ENCODE measurements at regions not wholly inside any gene's neighbourhood (a gene's known extent, or its start where the extent isn't known, plus 50 kb on each side); places are given as distances from the start of the nearest gene placed in this dataset.

GRCh38 chr2:128702616-128703015, 383.9 kb upstream of the HS6ST1 start:
- no peak overlapping the region for H3K27ac Mint-ChIP-seq
- intact Hi-C loops (cut with micrococcal nuclease): no loop called here
- no peak overlapping the region for H3K4me3 Mint-ChIP-seq
- no peak for DNase-seq (ENCODE audit: low spot score)
- no peaks in the 10 kb centered on the region for H3K36me3 Mint-ChIP-seq (ENCODE audit: low read depth)
- peaks cover 33% of the 10 kb centered on the region for H3K27me3 Mint-ChIP-seq (ENCODE audit: insufficient read depth)
- no peaks in the 10 kb centered on the region for H3K4me1 Mint-ChIP-seq (ENCODE audit: low read depth)
- H3K9me3 Mint-ChIP-seq: peaks cover 15% of the 10 kb centered on the region

- H3K36me3 Mint-ChIP-seq (ENCODE audit: low read depth): no peaks in the 10 kb centered on the region
- H3K27ac Mint-ChIP-seq: no peak overlapping the region
- H3K9me3 Mint-ChIP-seq: peaks cover 39% of the 10 kb centered on the region
- peaks cover 7% of the 10 kb centered on the region for H3K27me3 Mint-ChIP-seq (ENCODE audit: insufficient read depth)
- no peak for DNase-seq (ENCODE audit: low spot score)
- intact Hi-C loops (cut with micrococcal nuclease): no loop called here
- no peak overlapping the region for H3K4me3 Mint-ChIP-seq
- no peaks in the 10 kb centered on the region for H3K4me1 Mint-ChIP-seq (ENCODE audit: low read depth)
Observed at GRCh38 chr2:128708106-128708816, 389.6 kb upstream of the HS6ST1 start.

- intact Hi-C loops (cut with micrococcal nuclease): no loop called here
- H3K9me3 Mint-ChIP-seq: peaks cover 39% of the 10 kb centered on the region
- DNase-seq (ENCODE audit: low spot score): no peak
- H3K27ac Mint-ChIP-seq: no peak overlapping the region
- H3K4me1 Mint-ChIP-seq (ENCODE audit: low read depth): no peaks in the 10 kb centered on the region
- H3K4me3 Mint-ChIP-seq: no peak overlapping the region
- no peaks in the 10 kb centered on the region for H3K36me3 Mint-ChIP-seq (ENCODE audit: low read depth)
- peaks cover 9% of the 10 kb centered on the region for H3K27me3 Mint-ChIP-seq (ENCODE audit: insufficient read depth)
Observed at GRCh38 chr2:128710242-128710641, 391.6 kb upstream of the HS6ST1 start.

DNA sequence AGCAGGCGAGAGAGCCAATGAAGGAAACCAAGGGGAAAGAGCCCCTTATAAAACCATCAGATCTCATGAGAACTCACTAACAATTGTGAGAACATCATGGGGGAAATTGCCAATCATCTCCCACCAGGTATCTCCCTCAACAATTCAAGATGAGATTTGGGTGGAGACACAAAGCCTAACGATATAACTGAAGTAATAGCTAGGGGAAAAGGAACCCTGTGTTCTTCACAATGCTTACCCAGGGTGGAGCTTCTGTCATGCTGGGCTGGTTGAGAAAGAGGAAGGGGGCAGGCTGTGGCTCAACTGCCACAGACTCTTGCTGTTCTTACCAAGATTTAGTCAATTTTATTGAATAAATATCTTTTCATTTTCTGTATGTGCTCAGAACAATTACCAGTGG, 392.1 kb upstream of the HS6ST1 start:
- Mint-ChIP-seq H3K4me3 (no peak overlapping the region), H3K27me3 (ENCODE audit: insufficient read depth) (peaks cover 9% of the 10 kb centered on the region), H3K9me3 (peaks cover 39% of the 10 kb centered on the region), H3K4me1 (ENCODE audit: low read depth) (no peaks in the 10 kb centered on the region), H3K27ac (no peak overlapping the region), H3K36me3 (ENCODE audit: low read depth) (no peaks in the 10 kb centered on the region)
- intact Hi-C loops (cut with micrococcal nuclease): no loop called here
- no peak for DNase-seq (ENCODE audit: low spot score)

GRCh38 chr2:128714285-128714684, 395.6 kb upstream of the HS6ST1 start:
- Mint-ChIP-seq H3K4me3 (no peak overlapping the region), H3K9me3 (peaks cover 12% of the 10 kb centered on the region), H3K27me3 (ENCODE audit: insufficient read depth) (peaks cover 13% of the 10 kb centered on the region), H3K4me1 (ENCODE audit: low read depth) (no peaks in the 10 kb centered on the region), H3K36me3 (ENCODE audit: low read depth) (no peaks in the 10 kb centered on the region), H3K27ac (no peak overlapping the region)
- intact Hi-C loops (cut with micrococcal nuclease): no loop called here
- DNase-seq (ENCODE audit: low spot score): no peak

DNA sequence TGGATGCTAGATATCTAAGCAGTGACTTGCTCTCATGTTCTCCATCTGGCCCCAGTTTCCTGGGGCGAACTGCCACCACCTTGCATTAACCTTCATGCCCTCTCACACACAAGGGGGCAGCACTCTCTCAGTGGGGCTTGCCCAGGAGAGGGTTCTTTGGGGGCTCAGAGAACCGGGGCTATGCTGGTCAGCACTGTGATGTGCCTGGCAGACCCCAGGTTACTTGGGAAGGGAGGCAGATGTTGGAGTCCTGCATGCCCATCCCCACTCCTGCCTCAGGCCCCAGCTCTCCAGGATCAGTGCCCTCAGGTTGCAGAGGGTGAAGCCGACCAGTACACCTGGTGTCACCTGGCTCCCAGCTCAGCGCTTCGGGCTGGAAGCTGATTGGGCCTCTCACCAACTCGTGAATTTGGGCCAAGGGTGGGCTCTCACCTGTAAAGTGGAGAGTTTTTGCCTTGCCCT, 396.2 kb upstream of the HS6ST1 start:
- intact Hi-C loops (cut with micrococcal nuclease): no loop called here
- no peaks in the 10 kb centered on the region for H3K36me3 Mint-ChIP-seq (ENCODE audit: low read depth)
- no peak for DNase-seq (ENCODE audit: low spot score)
- peaks cover 15% of the 10 kb centered on the region for H3K27me3 Mint-ChIP-seq (ENCODE audit: insufficient read depth)
- H3K4me3 Mint-ChIP-seq: no peak overlapping the region
- peaks cover 6% of the 10 kb centered on the region for H3K9me3 Mint-ChIP-seq
- H3K4me1 Mint-ChIP-seq (ENCODE audit: low read depth): no peaks in the 10 kb centered on the region
- H3K27ac Mint-ChIP-seq: no peak overlapping the region

GRCh38 chr2:128715360-128715759, 396.7 kb upstream of the HS6ST1 start:
- Mint-ChIP-seq H3K27me3 (ENCODE audit: insufficient read depth) (peaks cover 17% of the 10 kb centered on the region), H3K4me3 (no peak overlapping the region), H3K36me3 (ENCODE audit: low read depth) (no peaks in the 10 kb centered on the region), H3K4me1 (ENCODE audit: low read depth) (no peaks in the 10 kb centered on the region), H3K9me3 (peaks cover 1% of the 10 kb centered on the region), H3K27ac (no peak overlapping the region)
- intact Hi-C loops (cut with micrococcal nuclease): no loop called here
- DNase-seq (ENCODE audit: low spot score): no peak

DNA sequence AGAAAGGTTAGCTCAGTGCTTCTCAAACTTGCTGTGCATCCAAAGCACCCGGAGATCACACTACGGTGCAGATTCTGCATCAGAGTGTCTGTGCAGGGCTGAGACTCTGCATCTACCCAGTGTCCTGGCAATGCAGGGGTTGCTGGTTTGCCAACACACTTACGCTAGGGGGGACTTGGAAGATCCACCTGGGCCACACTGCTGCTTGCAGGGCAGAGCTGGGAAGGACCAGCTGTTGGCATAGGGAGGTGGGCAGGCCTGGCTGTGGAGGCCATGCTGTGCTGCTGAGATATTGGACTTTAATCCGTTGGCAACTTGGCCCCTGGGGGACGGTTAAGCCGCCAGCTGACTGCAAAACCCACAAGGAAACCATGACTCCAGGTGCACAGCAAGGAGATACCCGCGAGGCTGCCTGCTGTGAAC, 397.6 kb upstream of the HS6ST1 start:
- intact Hi-C loops (cut with micrococcal nuclease): no loop called here
- Mint-ChIP-seq H3K9me3 (no peaks in the 10 kb centered on the region), H3K4me3 (no peak overlapping the region), H3K27me3 (ENCODE audit: insufficient read depth) (peaks cover 17% of the 10 kb centered on the region), H3K4me1 (ENCODE audit: low read depth) (no peaks in the 10 kb centered on the region), H3K27ac (no peak overlapping the region), H3K36me3 (ENCODE audit: low read depth) (no peaks in the 10 kb centered on the region)
- DNase-seq (ENCODE audit: low spot score): no peak

DNA sequence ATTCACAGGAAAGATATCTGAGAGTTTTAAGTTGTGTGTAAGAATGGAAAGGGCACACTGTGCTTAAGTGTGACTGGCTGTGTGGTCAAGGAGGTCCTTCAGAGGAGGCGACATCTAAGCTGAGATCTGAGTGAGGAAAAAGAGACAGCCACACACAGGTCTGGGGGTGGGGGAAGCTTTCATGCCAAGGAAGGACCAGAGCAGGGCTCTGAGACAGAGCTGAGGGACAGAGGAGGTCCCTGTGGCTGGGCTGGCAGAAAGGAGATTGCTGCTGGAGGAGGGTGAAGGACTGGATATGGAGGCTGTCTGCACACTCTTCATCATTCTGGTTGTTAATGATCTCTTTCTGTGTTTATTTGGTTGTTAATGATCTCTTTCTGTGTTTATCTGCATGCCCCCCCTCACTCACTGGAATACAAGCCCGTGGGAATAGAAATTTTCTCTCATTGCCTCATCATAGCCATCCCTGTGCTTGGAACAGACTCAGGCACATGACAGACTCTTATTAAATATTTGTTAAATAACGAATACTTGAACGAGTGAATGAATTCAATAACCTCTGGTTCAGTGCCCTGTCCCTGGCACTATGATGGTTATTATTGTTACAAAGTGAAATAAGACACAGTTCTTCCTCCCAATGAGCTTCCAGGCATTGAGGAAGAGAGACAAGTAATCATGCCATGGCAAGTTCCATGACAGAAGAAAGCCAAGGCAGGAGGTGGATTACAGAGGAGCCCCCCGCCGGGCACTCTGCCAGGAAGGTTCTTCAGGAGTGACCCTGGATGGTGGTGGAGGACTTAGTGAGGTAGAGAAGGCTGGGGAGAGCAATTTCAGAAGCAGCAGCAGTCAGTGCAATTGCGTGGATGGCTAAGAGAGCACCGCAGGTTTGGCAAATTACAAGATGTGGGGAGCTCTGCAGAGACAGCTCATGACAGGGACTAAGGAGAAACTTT, 399.4 kb upstream of the HS6ST1 start:
- H3K4me1 Mint-ChIP-seq (ENCODE audit: low read depth): no peaks in the 10 kb centered on the region
- DNase-seq (ENCODE audit: low spot score): no peak
- intact Hi-C loops (cut with micrococcal nuclease): no loop called here
- no peaks in the 10 kb centered on the region for H3K36me3 Mint-ChIP-seq (ENCODE audit: low read depth)
- no peak overlapping the region for H3K27ac Mint-ChIP-seq
- no peaks in the 10 kb centered on the region for H3K9me3 Mint-ChIP-seq
- no peak overlapping the region for H3K4me3 Mint-ChIP-seq
- H3K27me3 Mint-ChIP-seq (ENCODE audit: insufficient read depth): peaks cover 23% of the 10 kb centered on the region

GRCh38 chr2:128720080-128721022, 401.7 kb upstream of the HS6ST1 start:
- H3K36me3 Mint-ChIP-seq (ENCODE audit: low read depth): no peaks in the 10 kb centered on the region
- H3K9me3 Mint-ChIP-seq: no peaks in the 10 kb centered on the region
- H3K4me1 Mint-ChIP-seq (ENCODE audit: low read depth): no peaks in the 10 kb centered on the region
- H3K4me3 Mint-ChIP-seq: no peak overlapping the region
- no peak overlapping the region for H3K27ac Mint-ChIP-seq
- intact Hi-C loops (cut with micrococcal nuclease): no loop called here
- peaks cover 18% of the 10 kb centered on the region for H3K27me3 Mint-ChIP-seq (ENCODE audit: insufficient read depth)
- no peak for DNase-seq (ENCODE audit: low spot score)

GRCh38 chr2:128721096-128721495, 402.4 kb upstream of the HS6ST1 start:
- H3K9me3 Mint-ChIP-seq: no peaks in the 10 kb centered on the region
- intact Hi-C loops (cut with micrococcal nuclease): no loop called here
- H3K27ac Mint-ChIP-seq: no peak overlapping the region
- H3K4me1 Mint-ChIP-seq (ENCODE audit: low read depth): peaks cover 2% of the 10 kb centered on the region
- H3K27me3 Mint-ChIP-seq (ENCODE audit: insufficient read depth): peaks cover 18% of the 10 kb centered on the region
- H3K36me3 Mint-ChIP-seq (ENCODE audit: low read depth): no peaks in the 10 kb centered on the region
- H3K4me3 Mint-ChIP-seq: no peak overlapping the region
- DNase-seq (ENCODE audit: low spot score): no peak

DNA sequence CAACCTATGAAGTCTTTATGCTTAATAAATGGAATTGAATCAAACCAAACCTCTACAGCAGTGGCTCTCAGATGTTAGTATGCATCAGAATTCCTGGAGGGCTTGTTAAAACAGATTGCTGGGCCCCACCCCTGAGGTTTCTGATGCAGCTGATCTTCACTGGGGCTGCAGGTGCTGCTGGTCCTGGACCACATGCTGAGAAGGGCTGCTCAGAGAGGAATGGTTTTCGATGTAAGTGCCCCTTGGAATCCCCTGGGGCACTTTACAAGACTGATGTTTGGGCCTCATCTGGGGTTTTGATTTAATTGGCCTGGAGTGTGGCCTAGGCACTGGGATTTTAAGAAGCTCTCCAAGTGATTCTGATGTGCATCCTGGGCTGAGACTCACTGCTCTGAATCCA, 403.8 kb upstream of the HS6ST1 start:
- Mint-ChIP-seq H3K4me3 (no peak overlapping the region), H3K4me1 (ENCODE audit: low read depth) (peaks cover 16% of the 10 kb centered on the region), H3K36me3 (ENCODE audit: low read depth) (no peaks in the 10 kb centered on the region), H3K9me3 (no peaks in the 10 kb centered on the region), H3K27ac (no peak overlapping the region), H3K27me3 (ENCODE audit: insufficient read depth) (peaks cover 14% of the 10 kb centered on the region)
- intact Hi-C loops (cut with micrococcal nuclease): no loop called here
- no peak for DNase-seq (ENCODE audit: low spot score)

All from activated T-helper 1 cell treated with anti-CD3 and anti-CD28 coated beads, Interleukin-12 subunit alpha, Interleukin-12 subunit beta, Interleukin-2, Interleukin-4 antibody, amounts not matched to agents 30 ng/mL and 10 ng/mL and 1 ng/mL, durations not matched to agents 14 hours and 24 hours and 36 hours (primary cell).